Pulmonary artery endothelial cell (primary cell): ENCODE measurements at regions not wholly inside any gene's neighbourhood (a gene's known extent, or its start where the extent isn't known, plus 50 kb on each side); places are given as distances from the start of the nearest gene placed in this dataset.
"Not testable (repeated sequence)": the region's sequence is repeated elsewhere in the genome, so short reads cannot be mapped to it uniquely, and the experiment has no call there.

Experiments
- DNase-seq: peaks from one replicate; pipeline ENCODE4 v3.0.0-alpha.2; 2011; ENCODE audit warnings: low read depth, low spot score

GRCh38 chr3:33956776-33957175, 158.3 kb downstream of the PDCD6IP start:
- no peak for DNase-seq

GRCh38 chr3:33957176-33957575, 158.7 kb downstream of the PDCD6IP start:
- no peak for DNase-seq

- no peak for DNase-seq
Observed at GRCh38 chr3:33958661-33959060, 160.2 kb downstream of the PDCD6IP start.

GRCh38 chr3:33962396-33962795, 164.0 kb downstream of the PDCD6IP start:
- DNase-seq, result no peak

GRCh38 chr3:33970180-33970579, 171.8 kb downstream of the PDCD6IP start:
- not testable (repeated sequence) for DNase-seq

GRCh38 chr3:33971055-33971454, 172.6 kb downstream of the PDCD6IP start:
- no peak for DNase-seq

- DNase-seq, result no peak
Observed at GRCh38 chr3:33975463-33975862, 177.0 kb downstream of the PDCD6IP start.

GRCh38 chr3:33977227-33977626, 178.8 kb downstream of the PDCD6IP start:
- no peak for DNase-seq

- no peak for DNase-seq
Observed at GRCh38 chr3:33980252-33980651, 181.8 kb downstream of the PDCD6IP start.

- DNase-seq, result no peak
Observed at GRCh38 chr3:33982269-33982798, 183.9 kb downstream of the PDCD6IP start.

- DNase-seq, result not testable (repeated sequence)
Observed at GRCh38 chr3:33982949-33983348, 184.5 kb downstream of the PDCD6IP start.

GRCh38 chr3:33989229-33989628, 190.8 kb downstream of the PDCD6IP start:
- no peak for DNase-seq

- DNase-seq, result no peak
Observed at GRCh38 chr3:33991673-33992072, 193.2 kb downstream of the PDCD6IP start.

GRCh38 chr3:33993631-33994030, 195.2 kb downstream of the PDCD6IP start:
- no peak for DNase-seq

GRCh38 chr3:33994568-33994967, 196.1 kb downstream of the PDCD6IP start:
- no peak for DNase-seq

GRCh38 chr3:34000301-34000700, 201.9 kb downstream of the PDCD6IP start:
- no peak for DNase-seq

GRCh38 chr3:34001022-34001421, 202.6 kb downstream of the PDCD6IP start:
- no peak for DNase-seq

- no peak for DNase-seq
Observed at GRCh38 chr3:34001990-34002389, 203.6 kb downstream of the PDCD6IP start.

GRCh38 chr3:34002569-34003100, 204.2 kb downstream of the PDCD6IP start:
- DNase-seq, result no peak

- DNase-seq, result no peak
Observed at GRCh38 chr3:34005886-34006285, 207.5 kb downstream of the PDCD6IP start.

- DNase-seq, result no peak
Observed at GRCh38 chr3:34008191-34008590, 209.8 kb downstream of the PDCD6IP start.

GRCh38 chr3:34008836-34009809, 210.7 kb downstream of the PDCD6IP start:
- DNase-seq, result no peak
